Breast epithelium (tissue), 4 donors: ENCODE measurements at regions not wholly inside any gene's neighbourhood (a gene's known extent, or its start where the extent isn't known, plus 50 kb on each side); places are given as distances from the start of the nearest gene placed in this dataset.
"Not testable (repeated sequence)": the region's sequence is repeated elsewhere in the genome, so short reads cannot be mapped to it uniquely, and the experiment has no call there.

Experiments used
- DNase-seq, 2 donors: peaks; one replicate each; pipeline ENCODE4 v3.0.0-alpha.2; 2019; ENCODE audit warnings: low spot score in 2 of 2
- H3K27ac ChIP-seq, 2 donors: fragments of 200-600 bp; sonication (generic) in 1 of 2; one replicate each; pipeline ENCODE4 v1.5.1; 2016 to 2019; ENCODE audit warnings: mild to moderate bottlenecking in 1 of 2
- H3K27me3 ChIP-seq, 2 donors: fragments of 200-600 bp; sonication (generic) in 1 of 2; one replicate each; pipeline versions ENCODE4 v1.5.1 to v1.6.0; 2017 to 2019; ENCODE audit warnings: control low read depth in 1 of 2, mild to moderate bottlenecking in 1 of 2
- H3K36me3 ChIP-seq: fragments of 200-600 bp; one replicate; pipeline ENCODE4 v1.5.1; 2019
- H3K4me1 ChIP-seq, 2 donors: fragments of 200-600 bp; sonication (generic); one replicate each; pipeline ENCODE4 v1.5.1; 2016 to 2019; ENCODE audit warnings: control low read depth in 1 of 2
- H3K4me3 ChIP-seq, 3 donors: fragments of 200-600 bp; sonication (generic); 1 replicate in 2 of 3; 2 replicates in 1 of 3; pipeline ENCODE4 v1.5.1; 2016 to 2019; ENCODE audit warnings: mild to moderate bottlenecking in 3 of 3, moderate library complexity in 2 of 3
- H3K9me3 ChIP-seq, 2 donors: fragments of 200-600 bp; sonication (generic) in 1 of 2; one replicate each; pipeline ENCODE4 v1.5.1; 2016 to 2019; ENCODE audit warnings: control low read depth in 1 of 2
- CTCF ChIP-seq, 3 donors: fragments of 450-650 bp; IDR thresholded peaks; one replicate each; pipeline ENCODE4 v1.5.1; 2016 to 2017; ENCODE audit warnings: antibody characterized with exemption in 3 of 3, mild to moderate bottlenecking in 3 of 3, moderate library complexity in 3 of 3
- POLR2A ChIP-seq: fragments of 450-650 bp; IDR thresholded peaks from one replicate; pipeline ENCODE4 v1.6.1; 2016; ENCODE audit warnings: antibody characterized with exemption, mild to moderate bottlenecking, moderate library complexity
- POLR2AphosphoS5 ChIP-seq, 3 donors: sonication (generic); formaldehyde crosslinking; IDR thresholded peaks; one replicate each; pipeline ENCODE4 v1.6.1; 2017; ENCODE audit warnings: antibody characterized with exemption in 3 of 3
- intact Hi-C: fragments of 100-400 bp; cut with DNase I; formaldehyde crosslinking; loops from one replicate; pipeline ENCODE4 v1.15.1; 2023; ENCODE audit warnings: low total_unique reads

- no peak for DNase-seq
- Histone ChIP-seq H3K27ac (no peak overlapping the region), H3K36me3 (no peaks in the 10 kb centered on the region), H3K4me1 (no peaks in the 10 kb centered on the region), H3K4me3 (no peak overlapping the region), H3K27me3 (no peaks in the 10 kb centered on the region), H3K9me3 (no peaks in the 10 kb centered on the region)
- TF ChIP-seq POLR2AphosphoS5 (IDR thresholded peaks at IDR 0.05) (no peak), POLR2A (no peak), CTCF (IDR thresholded peaks at IDR 0.05) (no peak)
- intact Hi-C loops: no loop called here
Observed at GRCh38 chr2:9720352-9721093, 89.7 kb upstream of the YWHAQ start.

DNA sequence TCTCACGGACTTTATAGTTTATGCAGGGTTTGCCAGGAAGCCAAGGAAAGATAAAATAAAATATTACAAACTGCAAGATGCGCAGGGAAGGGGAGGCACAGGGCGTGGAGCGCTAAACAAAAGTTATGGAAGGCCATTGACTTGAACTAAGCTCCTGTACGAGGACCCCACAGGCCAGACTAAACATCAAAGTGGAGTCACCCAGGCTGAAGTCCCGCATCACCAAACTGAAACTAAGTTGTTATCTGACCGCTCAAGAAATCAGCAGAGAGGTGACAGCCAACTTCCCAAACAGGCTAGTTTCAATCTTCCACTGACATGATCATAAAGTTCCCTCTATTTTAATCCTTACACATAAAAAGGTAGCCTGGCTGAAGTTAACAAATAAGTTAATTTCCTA, 90.5 kb upstream of the YWHAQ start:
- intact Hi-C loops: no loop called here
- Histone ChIP-seq H3K27me3 (no peaks in the 10 kb centered on the region), H3K4me1 (no peaks in the 10 kb centered on the region), H3K27ac (no peak overlapping the region), H3K36me3 (no peaks in the 10 kb centered on the region), H3K9me3 (no peaks in the 10 kb centered on the region), H3K4me3 (no peak overlapping the region)
- no peak for DNase-seq
- TF ChIP-seq CTCF (IDR thresholded peaks at IDR 0.05) (no peak), POLR2AphosphoS5 (IDR thresholded peaks at IDR 0.05) (no peak)

GRCh38 chr2:9722451-9722850, 91.7 kb upstream of the YWHAQ start:
- intact Hi-C loops: no loop called here
- Histone ChIP-seq H3K27me3 (no peaks in the 10 kb centered on the region), H3K9me3 (no peaks in the 10 kb centered on the region), H3K4me3 (no peak overlapping the region), H3K36me3 (no peaks in the 10 kb centered on the region), H3K4me1 (no peaks in the 10 kb centered on the region), H3K27ac (no peak overlapping the region)
- TF ChIP-seq CTCF (IDR thresholded peaks at IDR 0.05) (no peak), POLR2A (no peak), POLR2AphosphoS5 (IDR thresholded peaks at IDR 0.05) (no peak)
- DNase-seq: no peak

- DNase-seq: no peak
- intact Hi-C loops: no loop called here
- H3K9me3 ChIP-seq: no peaks in the 10 kb centered on the region
- TF ChIP-seq POLR2AphosphoS5 (IDR thresholded peaks at IDR 0.05) (no peak), CTCF (IDR thresholded peaks at IDR 0.05) (no peak), POLR2A (no peak)
- no peak overlapping the region for H3K27ac ChIP-seq
- no peaks in the 10 kb centered on the region for H3K36me3 ChIP-seq
- no peaks in the 10 kb centered on the region for H3K27me3 ChIP-seq
- no peaks in the 10 kb centered on the region for H3K4me1 ChIP-seq
- H3K4me3 ChIP-seq: no peak overlapping the region
Observed at GRCh38 chr2:9724565-9724964, 93.8 kb upstream of the YWHAQ start.

GRCh38 chr2:9725106-9725505, 94.3 kb upstream of the YWHAQ start:
- Histone ChIP-seq H3K36me3 (no peaks in the 10 kb centered on the region), H3K27ac (no peak overlapping the region), H3K9me3 (no peaks in the 10 kb centered on the region), H3K4me1 (no peaks in the 10 kb centered on the region), H3K4me3 (no peak overlapping the region), H3K27me3 (no peaks in the 10 kb centered on the region)
- DNase-seq: no peak
- TF ChIP-seq POLR2AphosphoS5 (IDR thresholded peaks at IDR 0.05) (no peak), CTCF (IDR thresholded peaks at IDR 0.05) (no peak), POLR2A (no peak)
- intact Hi-C loops: no loop called here

- H3K27me3 ChIP-seq, H3K36me3 ChIP-seq, intact Hi-C loops, H3K4me1 ChIP-seq, DNase-seq, H3K4me3 ChIP-seq, H3K27ac ChIP-seq, H3K9me3 ChIP-seq: not testable (repeated sequence)
Observed at GRCh38 chr2:9726016-9726415, 95.2 kb upstream of the YWHAQ start.

DNA sequence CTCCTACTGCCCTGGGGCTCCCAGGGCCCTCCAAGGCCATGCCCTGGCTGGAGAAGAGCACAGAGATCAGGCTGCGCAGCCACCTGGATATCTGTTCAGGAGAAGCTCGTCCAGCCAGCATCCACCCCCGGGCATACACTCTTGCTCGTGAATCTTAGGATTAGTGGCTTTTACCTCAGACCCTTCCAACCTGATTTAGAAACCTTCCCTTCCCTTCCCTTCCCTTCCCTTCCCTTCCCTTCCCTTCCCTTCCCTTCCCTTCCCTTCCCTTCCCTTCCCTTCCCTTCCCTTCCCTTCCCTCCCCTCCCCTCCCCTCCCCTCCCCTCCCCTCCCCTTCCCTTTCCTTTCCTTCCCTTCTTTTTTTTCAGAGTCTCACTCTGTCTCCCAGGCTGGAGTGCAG, 99.7 kb upstream of the YWHAQ start:
- DNase-seq, H3K27me3 ChIP-seq: not testable (repeated sequence)

More for the DNA sequence above, 99.7 kb upstream of the YWHAQ start:
- H3K27ac ChIP-seq, intact Hi-C loops, H3K9me3 ChIP-seq, H3K36me3 ChIP-seq, H3K4me3 ChIP-seq, H3K4me1 ChIP-seq: not testable (repeated sequence)
